H9 (cell line): ENCODE measurements at regions not wholly inside any gene's neighbourhood (a gene's known extent, or its start where the extent isn't known, plus 50 kb on each side); places are given as distances from the start of the nearest gene placed in this dataset.

Experiments
- DNase-seq: peaks from one replicate; pipeline ENCODE4 v3.0.0-alpha.2; 2017
- H2AFZ ChIP-seq: one replicate; pipeline ENCODE4 v1.6.1; 2013; ENCODE audit warnings: mild to moderate bottlenecking, low read length, control low read depth, moderate library complexity
- H2AK5ac ChIP-seq: 2 replicates; pipeline ENCODE4 v1.6.1; 2013; ENCODE audit warnings: low read length, control low read depth, mixed read lengths; ENCODE audit not compliant: insufficient read length
- H2BK120ac ChIP-seq: one replicate; pipeline ENCODE4 v1.6.1; 2013; ENCODE audit warnings: low read depth, mild to moderate bottlenecking, low read length, control low read depth, inconsistent platforms; ENCODE audit not compliant: poor library complexity, severe bottlenecking
- H2BK12ac ChIP-seq: 2 replicates; pipeline ENCODE4 v1.6.1; 2013; ENCODE audit warnings: low read length, control low read depth, mixed read lengths, low read depth; ENCODE audit not compliant: insufficient read length
- H2BK15ac ChIP-seq: 2 replicates; pipeline ENCODE4 v1.6.1; 2013; ENCODE audit warnings: low read depth, low read length, control low read depth
- H2BK20ac ChIP-seq: one replicate; pipeline ENCODE4 v1.6.1; 2013; ENCODE audit warnings: low read depth, mild to moderate bottlenecking, low read length, control low read depth, inconsistent platforms; ENCODE audit not compliant: poor library complexity, severe bottlenecking
- H2BK5ac ChIP-seq: 2 replicates; pipeline ENCODE4 v1.6.1; 2013; ENCODE audit warnings: low read length, control low read depth, mixed read lengths; ENCODE audit not compliant: insufficient read length
- H3K14ac ChIP-seq: 2 replicates; pipeline ENCODE4 v1.6.1; 2013; ENCODE audit warnings: low read length, control low read depth; ENCODE audit not compliant: insufficient read depth
- H3K18ac ChIP-seq: 2 replicates; pipeline ENCODE4 v1.6.1; 2013; ENCODE audit warnings: low read depth, mild to moderate bottlenecking, mixed read lengths, low read length, control low read depth; ENCODE audit not compliant: insufficient read length
- H3K23ac ChIP-seq: 2 replicates; pipeline ENCODE4 v1.6.1; 2013; ENCODE audit warnings: low read length, control low read depth, mixed read lengths, low read depth; ENCODE audit not compliant: insufficient read length
- H3K23me2 ChIP-seq: 2 replicates; pipeline ENCODE4 v1.6.1; 2013; ENCODE audit warnings: low read depth, mild to moderate bottlenecking, mixed read lengths, low read length, control low read depth; ENCODE audit not compliant: insufficient read length, poor library complexity, severe bottlenecking
- H3K27ac ChIP-seq: 2 replicates; pipeline ENCODE4 v1.5.1; 2013; ENCODE audit warnings: low read length, control low read depth, mixed read lengths, low read depth; ENCODE audit not compliant: insufficient read length
- H3K27me3 ChIP-seq: 2 replicates; pipeline ENCODE4 v1.6.1; 2013; ENCODE audit warnings: low read length, control low read depth, inconsistent platforms; ENCODE audit not compliant: insufficient read depth
- H3K4ac ChIP-seq: 2 replicates; pipeline ENCODE4 v1.6.1; 2013; ENCODE audit warnings: low read depth, mild to moderate bottlenecking, control low read depth, inconsistent platforms, low read length, moderate library complexity
- H3K4me1 ChIP-seq: 2 replicates; pipeline ENCODE4 v1.6.1; 2013; ENCODE audit warnings: low read length, control low read depth, inconsistent platforms; ENCODE audit not compliant: insufficient read depth
- H3K4me2 ChIP-seq: 2 replicates; pipeline ENCODE4 v1.6.1; 2013; ENCODE audit warnings: low read length, control low read depth, mixed read lengths; ENCODE audit not compliant: insufficient read length, insufficient read depth
- H3K56ac ChIP-seq: 2 replicates; pipeline ENCODE4 v1.6.1; 2013; ENCODE audit warnings: low read depth, mild to moderate bottlenecking, mixed read lengths, low read length, control low read depth; ENCODE audit not compliant: insufficient read length
- H3K79me1 ChIP-seq: 2 replicates; pipeline ENCODE4 v1.6.1; 2013; ENCODE audit warnings: low read depth, mild to moderate bottlenecking, moderate library complexity, low read length, control low read depth, inconsistent platforms; ENCODE audit not compliant: insufficient read depth, poor library complexity, severe bottlenecking
- H3K79me2 ChIP-seq: 2 replicates; pipeline ENCODE4 v1.6.1; 2013; ENCODE audit warnings: low read length, control low read depth, inconsistent platforms; ENCODE audit not compliant: insufficient read depth
- H3K9ac ChIP-seq: 2 replicates; pipeline ENCODE4 v1.6.1; 2013; ENCODE audit warnings: low read length, control low read depth, mixed read lengths; ENCODE audit not compliant: insufficient read length; ENCODE audit errors: extremely low read depth
- H3K9me3 ChIP-seq: one replicate; pipeline ENCODE4 v1.6.1; 2013; ENCODE audit warnings: low read depth, low read length, inconsistent platforms; ENCODE audit not compliant: control insufficient read depth
- H3T11ph ChIP-seq: one replicate; pipeline ENCODE4 v1.6.1; 2013; ENCODE audit warnings: mild to moderate bottlenecking, low read length, control low read depth, inconsistent platforms
- H4K20me1 ChIP-seq: one replicate; pipeline ENCODE4 v1.6.1; 2013; ENCODE audit not compliant: control insufficient read depth, insufficient read length, insufficient read depth
- H4K5ac ChIP-seq: 2 replicates; pipeline ENCODE4 v1.6.1; 2013; ENCODE audit warnings: low read depth, mild to moderate bottlenecking, mixed read lengths, low read length, control low read depth; ENCODE audit not compliant: insufficient read length
- H4K8ac ChIP-seq: replicated peaks from 2 replicates; pipeline ENCODE4 v1.6.1; 2013; ENCODE audit warnings: low read length, control low read depth, mixed read lengths, low read depth; ENCODE audit not compliant: insufficient read length
- H4K91ac ChIP-seq: 2 replicates; pipeline ENCODE4 v1.6.1; 2013; ENCODE audit warnings: low read depth, mild to moderate bottlenecking, moderate library complexity, mixed read lengths, low read length, control low read depth; ENCODE audit not compliant: insufficient read length
- H3K27ac Mint-ChIP-seq, 3 experiments: 2 replicates in 2 of 3; 3 replicates in 1 of 3; pipeline ENCODE4 v1.8.0; 2020 to 2021; ENCODE audit warnings: mixed read lengths in 3 of 3, mild to moderate bottlenecking in 1 of 3, moderate library complexity in 1 of 3
- H3K27me3 Mint-ChIP-seq: 2 replicates; pipeline ENCODE4 v1.8.0; 2021; ENCODE audit warnings: low read depth, mild to moderate bottlenecking, moderate library complexity, mixed read lengths
- H3K36me3 Mint-ChIP-seq, 3 experiments: 2 replicates in 2 of 3; 3 replicates in 1 of 3; pipeline ENCODE4 v1.8.0; 2020 to 2021; ENCODE audit warnings: low read depth in 3 of 3, mixed read lengths in 3 of 3; ENCODE audit not compliant: insufficient read depth in 1 of 3
- H3K4me1 Mint-ChIP-seq, 2 experiments: 2 replicates each; pipeline ENCODE4 v1.8.0; 2020; ENCODE audit warnings: mixed read lengths in 2 of 2
- H3K4me3 Mint-ChIP-seq, 2 experiments: 2 replicates in 1 of 2; 3 replicates in 1 of 2; pipeline ENCODE4 v1.8.0; 2020 to 2021; ENCODE audit warnings: mild to moderate bottlenecking in 2 of 2, mixed read lengths in 2 of 2, moderate library complexity in 1 of 2
- H3K9me3 Mint-ChIP-seq, 2 experiments: 2 replicates in 1 of 2; 3 replicates in 1 of 2; pipeline ENCODE4 v1.8.0; 2020; ENCODE audit warnings: mild to moderate bottlenecking in 2 of 2, mixed read lengths in 2 of 2, moderate library complexity in 1 of 2
- WGBS: extraction: QIAGEN DNeasy Blood & Tissue Kit; methylation state at CpG from one replicate; pipeline ENCODE4 v1.1.7; 2013; ENCODE audit warnings: missing lambda C conversion rate, low lambda C conversion rate, mixed read lengths; ENCODE audit not compliant: insufficient read length; ENCODE audit errors: extremely low coverage; 5-methylcytosine and 5-hydroxymethylcytosine counted together
- TF ChIP-seq, protein P1 (sequence below): fragments of 200-600 bp; sonication (generic); conservative IDR thresholded peaks from 3 replicates; pipeline ENCODE4 v1.8.0; 2021; ENCODE audit warnings: antibody characterized with exemption, mild to moderate bottlenecking

DNA sequence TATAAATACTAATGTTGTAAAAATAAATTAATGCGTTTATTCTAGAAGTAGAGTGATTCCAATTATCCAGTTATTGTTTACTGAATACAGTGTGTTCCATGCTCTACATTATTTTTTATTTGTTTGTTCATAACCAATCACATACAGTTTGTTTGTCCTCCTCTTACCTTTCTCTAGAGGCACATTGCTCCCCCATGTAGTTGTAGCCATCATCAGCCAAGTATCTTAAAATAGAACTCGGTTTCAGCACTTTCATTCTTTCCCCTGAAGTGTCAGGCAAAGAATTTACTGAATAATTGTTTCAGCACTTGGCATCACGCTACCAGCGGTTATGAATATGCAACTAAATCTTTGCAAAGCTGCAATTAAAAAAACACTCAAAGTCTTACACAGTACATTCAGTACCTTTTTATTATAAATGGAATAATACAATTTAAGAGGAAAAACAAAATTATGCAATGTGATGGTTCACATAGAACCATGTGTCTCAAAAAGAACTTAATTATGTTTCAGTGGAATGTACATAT, 448.6 kb upstream of the ATP10A start:
- Histone ChIP-seq H3K14ac (no peak overlapping the region), H4K91ac (no peak overlapping the region), H3K4me2 (no peak overlapping the region), H4K20me1 (no peaks in the 10 kb centered on the region), H3K56ac (no peak overlapping the region), H2AFZ (no peak overlapping the region), H3K9ac (no peak overlapping the region), H3K18ac (no peak overlapping the region), H3K27me3 (no peaks in the 10 kb centered on the region), H3K27ac (no peak overlapping the region), H2BK20ac (no peak overlapping the region), H3K4ac (no peak overlapping the region), H3K23ac (no peak overlapping the region), H2BK5ac (no peak overlapping the region), H3K9me3 (peaks cover 28% of the 10 kb centered on the region), H3K4me1 (no peaks in the 10 kb centered on the region), H4K8ac (no peak overlapping the region), H2BK120ac (no peak overlapping the region), H2BK12ac (no peak overlapping the region), H3T11ph (no peak overlapping the region), H3K23me2 (no peaks in the 10 kb centered on the region), H2BK15ac (no peak overlapping the region), H4K5ac (no peak overlapping the region), H2AK5ac (no peak overlapping the region), H3K79me1 (no peaks in the 10 kb centered on the region), H3K79me2 (no peaks in the 10 kb centered on the region)
- no peak for DNase-seq
- TF ChIP-seq, protein P1, sequence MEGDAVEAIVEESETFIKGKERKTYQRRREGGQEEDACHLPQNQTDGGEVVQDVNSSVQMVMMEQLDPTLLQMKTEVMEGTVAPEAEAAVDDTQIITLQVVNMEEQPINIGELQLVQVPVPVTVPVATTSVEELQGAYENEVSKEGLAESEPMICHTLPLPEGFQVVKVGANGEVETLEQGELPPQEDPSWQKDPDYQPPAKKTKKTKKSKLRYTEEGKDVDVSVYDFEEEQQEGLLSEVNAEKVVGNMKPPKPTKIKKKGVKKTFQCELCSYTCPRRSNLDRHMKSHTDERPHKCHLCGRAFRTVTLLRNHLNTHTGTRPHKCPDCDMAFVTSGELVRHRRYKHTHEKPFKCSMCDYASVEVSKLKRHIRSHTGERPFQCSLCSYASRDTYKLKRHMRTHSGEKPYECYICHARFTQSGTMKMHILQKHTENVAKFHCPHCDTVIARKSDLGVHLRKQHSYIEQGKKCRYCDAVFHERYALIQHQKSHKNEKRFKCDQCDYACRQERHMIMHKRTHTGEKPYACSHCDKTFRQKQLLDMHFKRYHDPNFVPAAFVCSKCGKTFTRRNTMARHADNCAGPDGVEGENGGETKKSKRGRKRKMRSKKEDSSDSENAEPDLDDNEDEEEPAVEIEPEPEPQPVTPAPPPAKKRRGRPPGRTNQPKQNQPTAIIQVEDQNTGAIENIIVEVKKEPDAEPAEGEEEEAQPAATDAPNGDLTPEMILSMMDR, result no peak
- WGBS, result no CpG with 5 or more reads among the region's 4 CpGs
- Mint-ChIP-seq H3K27me3 (no peaks in the 10 kb centered on the region; the same call in none of the 2 replicates), H3K4me1 (no peaks in the 10 kb centered on the region), H3K27ac (no peak overlapping the region), H3K36me3 (peaks cover 22 to 70% (median 31%) of the 10 kb centered on the region in 3 experiments), H3K9me3 (peaks cover 65 to 72% of the 10 kb centered on the region in 2 experiments), H3K4me3 (no peak overlapping the region)
